H1 (cell line): ENCODE measurements at regions not wholly inside any gene's neighbourhood (a gene's known extent, or its start where the extent isn't known, plus 50 kb on each side); places are given as distances from the start of the nearest gene placed in this dataset.

Source experiments
- CTCF ChIA-PET: fragments of 300-600 bp; sonication (Branson Sonifier 250); formaldehyde crosslinking; loops from one replicate; lab custom pipeline; 2021; ENCODE audit not compliant: partially characterized antibody; lab: Charles Lee
- POLR2A ChIA-PET: fragments of 300-600 bp; sonication (Branson Sonifier 250); formaldehyde crosslinking; loops from one replicate; lab custom pipeline; 2021; ENCODE audit warnings: inconsistent platforms; ENCODE audit not compliant: partially characterized antibody; lab: Charles Lee
- DNase-seq, 2 experiments: peaks; one replicate each; pipeline versions ENCODE4 v3.0.0 to v3.0.0-alpha.2; 2010 to 2022; ENCODE audit warnings: low spot score in 2 of 2, low read depth in 1 of 2, mixed read lengths in 1 of 2
- FAIRE-seq: peaks from 2 replicates; lab custom pipeline; 2011; peaks lifted over from hg19 to GRCh38; lab: Jason Lieb, UNC
- H2AFZ ChIP-seq: 2 replicates; pipeline ENCODE4 v1.8.1; 2012; ENCODE audit warnings: low read length, inconsistent platforms
- H2AK5ac ChIP-seq: 2 replicates; pipeline ENCODE4 v1.6.1; 2013; ENCODE audit warnings: low read depth, low read length
- H2BK120ac ChIP-seq: replicated peaks from 2 replicates; pipeline ENCODE3; 2013; ENCODE audit warnings: low read depth, low read length, inconsistent platforms
- H2BK12ac ChIP-seq: 2 replicates; pipeline ENCODE4 v1.6.1; 2013; ENCODE audit warnings: low read depth, low read length
- H2BK15ac ChIP-seq: 2 replicates; pipeline ENCODE4 v1.6.1; 2013; ENCODE audit warnings: low read length
- H2BK20ac ChIP-seq: 2 replicates; pipeline ENCODE4 v1.6.1; 2013; ENCODE audit warnings: low read length
- H2BK5ac ChIP-seq: 2 replicates; pipeline ENCODE4 v1.6.1; 2013; ENCODE audit warnings: low read depth, low read length
- H3K14ac ChIP-seq: 2 replicates; pipeline ENCODE4 v1.6.1; 2013; ENCODE audit warnings: inconsistent platforms; ENCODE audit not compliant: insufficient read length
- H3K18ac ChIP-seq: 2 replicates; pipeline ENCODE4 v1.6.1; 2013; ENCODE audit warnings: low read length; ENCODE audit errors: extremely low read depth
- H3K23ac ChIP-seq: 2 replicates; pipeline ENCODE4 v1.6.1; 2013; ENCODE audit warnings: inconsistent platforms; ENCODE audit not compliant: insufficient read length
- H3K23me2 ChIP-seq: 2 replicates; pipeline ENCODE4 v1.6.1; 2013; ENCODE audit warnings: low read depth, low read length
- H3K27ac ChIP-seq: 2 replicates; pipeline ENCODE4 v1.6.1; 2011; ENCODE audit warnings: low read depth, low read length, inconsistent platforms
- H3K27me3 ChIP-seq, 4 experiments: replicated peaks in 1 of 4; 1 replicate in 1 of 4; 2 replicates in 3 of 4; pipeline versions ENCODE4 v1.6.1 to v1.8.1; 2011 to 2013; ENCODE audit warnings: low read length in 3 of 4, mild to moderate bottlenecking in 3 of 4, inconsistent platforms in 2 of 4, mixed read lengths in 2 of 4, moderate library complexity in 1 of 4; ENCODE audit not compliant: control insufficient read depth in 3 of 4, insufficient read depth in 3 of 4; ENCODE audit errors: extremely low read depth in 1 of 4
- H3K36me3 ChIP-seq, 4 experiments: 2 replicates each; pipeline versions ENCODE4 v1.6.1 to v1.8.1; 2011 to 2013; ENCODE audit warnings: mild to moderate bottlenecking in 4 of 4, low read length in 3 of 4, moderate library complexity in 2 of 4, control low read depth in 1 of 4, inconsistent platforms in 1 of 4; ENCODE audit not compliant: insufficient read depth in 4 of 4, control insufficient read depth in 2 of 4
- H3K4ac ChIP-seq: replicated peaks from 2 replicates; pipeline ENCODE3; 2013; ENCODE audit warnings: low read length, low read depth, mixed read lengths, inconsistent platforms; ENCODE audit not compliant: insufficient read length
- H3K4me1 ChIP-seq, 4 experiments: replicated peaks in 1 of 4; 1 replicate in 1 of 4; 2 replicates in 3 of 4; pipeline versions ENCODE4 v1.6.1 to v1.8.1; 2011 to 2013; ENCODE audit warnings: low read length in 3 of 4, inconsistent platforms in 2 of 4, mixed read lengths in 1 of 4; ENCODE audit not compliant: insufficient read depth in 4 of 4, control insufficient read depth in 3 of 4
- H3K4me2 ChIP-seq, 2 experiments: 2 replicates each; pipeline versions ENCODE4 v1.6.1 to v1.8.1; 2011 to 2013; ENCODE audit warnings: low read depth in 2 of 2, low read length in 2 of 2, control low read depth in 1 of 2, inconsistent platforms in 1 of 2, mild to moderate bottlenecking in 1 of 2; ENCODE audit not compliant: insufficient read depth in 1 of 2
- H3K4me3 ChIP-seq, 4 experiments: fragments of 200-600, 300-600 bp in 1 of 4; sonication (generic), shearing (Covaris generic), sonication (Bioruptor Twin) in 1 of 4; 2 replicates each; pipeline versions ENCODE4 v1.5.1 to v1.8.1; 2011 to 2016; ENCODE audit warnings: low read length in 4 of 4, low read depth in 3 of 4, control low read depth in 2 of 4, inconsistent platforms in 2 of 4, mild to moderate bottlenecking in 2 of 4, mixed read lengths in 1 of 4, moderate library complexity in 1 of 4; ENCODE audit not compliant: insufficient read depth in 2 of 4; ENCODE audit errors: extremely low read depth in 1 of 4
- H3K56ac ChIP-seq: replicated peaks from 2 replicates; pipeline ENCODE3; 2013; ENCODE audit warnings: low read depth, mild to moderate bottlenecking, mixed read lengths, low read length, inconsistent platforms; ENCODE audit not compliant: insufficient read length
- H3K79me1 ChIP-seq: 2 replicates; pipeline ENCODE4 v1.6.1; 2013; ENCODE audit warnings: low read depth, low read length, control low read depth
- H3K79me2 ChIP-seq, 2 experiments: 2 replicates each; pipeline versions ENCODE4 v1.6.1 to v1.8.1; 2012 to 2013; ENCODE audit warnings: low read length in 2 of 2, mild to moderate bottlenecking in 2 of 2, inconsistent platforms in 1 of 2; ENCODE audit not compliant: insufficient read depth in 2 of 2, control insufficient read depth in 1 of 2
- H3K9ac ChIP-seq, 4 experiments: replicated peaks in 1 of 4; 1 replicate in 1 of 4; 2 replicates in 3 of 4; pipeline versions ENCODE4 v1.6.1 to v1.8.1; 2011 to 2013; ENCODE audit warnings: low read depth in 3 of 4, low read length in 3 of 4, control low read depth in 2 of 4, mild to moderate bottlenecking in 2 of 4, moderate library complexity in 2 of 4, inconsistent platforms in 1 of 4; ENCODE audit errors: extremely low read depth in 1 of 4
- H3K9me3 ChIP-seq, 2 experiments: 2 replicates each; pipeline versions ENCODE4 v1.6.1 to v1.8.1; 2012 to 2013; ENCODE audit warnings: mild to moderate bottlenecking in 2 of 2, moderate library complexity in 2 of 2, control low read depth in 1 of 2, inconsistent platforms in 1 of 2, low read depth in 1 of 2, low read length in 1 of 2, mixed read lengths in 1 of 2; ENCODE audit not compliant: insufficient read depth in 2 of 2
- H4K20me1 ChIP-seq, 2 experiments: replicated peaks in 1 of 2; 2 replicates each; pipeline versions ENCODE3 to v1.8.1; 2011 to 2013; ENCODE audit warnings: inconsistent platforms in 2 of 2, low read length in 2 of 2, mild to moderate bottlenecking in 1 of 2; ENCODE audit not compliant: insufficient read depth in 2 of 2, control insufficient read depth in 1 of 2
- H4K5ac ChIP-seq: 2 replicates; pipeline ENCODE4 v1.6.1; 2013; ENCODE audit warnings: low read length, low read depth, mixed read lengths, inconsistent platforms; ENCODE audit not compliant: insufficient read length
- H4K8ac ChIP-seq: 2 replicates; pipeline ENCODE4 v1.8.0; 2013; ENCODE audit warnings: mild to moderate bottlenecking, moderate library complexity, low read length, inconsistent platforms; ENCODE audit not compliant: insufficient read depth; ENCODE audit errors: extremely low read depth
- H4K91ac ChIP-seq: replicated peaks from 2 replicates; pipeline ENCODE3; 2013; ENCODE audit warnings: low read length, mixed read lengths, inconsistent platforms; ENCODE audit not compliant: insufficient read length
- BACH1 ChIP-seq: IDR thresholded peaks from 2 replicates; pipeline ENCODE4 v1.6.1; 2012; ENCODE audit warnings: low read length, improper control_type of control experiment
- CBX5 ChIP-seq: fragments of 300-800, 300-1000 bp; sonication (generic); IDR thresholded peaks from 2 replicates; pipeline ENCODE4 v1.7.1; 2016; ENCODE audit warnings: antibody characterized with exemption, low read length, low read depth
- CBX8 ChIP-seq: fragments of 300-800, 300-1000 bp; sonication (generic); IDR thresholded peaks from 2 replicates; pipeline ENCODE4 v1.7.1; 2016; ENCODE audit warnings: low read depth, low read length, borderline replicate concordance
- CTBP2 ChIP-seq: IDR thresholded peaks from 2 replicates; pipeline ENCODE4 v1.7.0; 2011; ENCODE audit warnings: borderline replicate concordance, mild to moderate bottlenecking, moderate library complexity, mixed read lengths, low read length; ENCODE audit not compliant: insufficient read depth, insufficient read length
- EP300 ChIP-seq, 2 experiments: IDR thresholded peaks; 1 replicate in 1 of 2; 2 replicates in 1 of 2; pipeline ENCODE4 v1.6.1; 2011 to 2012; ENCODE audit warnings: low read depth in 2 of 2, low read length in 2 of 2, mild to moderate bottlenecking in 2 of 2, borderline replicate concordance in 1 of 2, inconsistent platforms in 1 of 2, moderate library complexity in 1 of 2
- HDAC2 ChIP-seq, 2 experiments: fragments of 300-600 bp in 1 of 2; sonication (generic) in 1 of 2; IDR thresholded peaks; 2 replicates each; pipeline ENCODE4 v1.6.1; 2011 to 2012; ENCODE audit warnings: low read depth in 2 of 2, low read length in 2 of 2, mild to moderate bottlenecking in 2 of 2, moderate library complexity in 2 of 2, borderline replicate concordance in 1 of 2, inconsistent platforms in 1 of 2
- KDM5A ChIP-seq: fragments of 200-600 bp; IDR thresholded peaks from 2 replicates; pipeline ENCODE4 v1.7.1; 2012; ENCODE audit warnings: mild to moderate bottlenecking, low read length, inconsistent platforms, mixed read lengths
- MAFK ChIP-seq: IDR thresholded peaks from 2 replicates; pipeline ENCODE4 v1.6.1; 2012; ENCODE audit warnings: low read depth, mild to moderate bottlenecking, improper control_type of control experiment, low read length
- NRF1 ChIP-seq: IDR thresholded peaks from 2 replicates; pipeline ENCODE4 v1.6.1; 2011; ENCODE audit warnings: mild to moderate bottlenecking, low read depth, low read length, improper control_type of control experiment
- RAD21 ChIP-seq, 2 experiments: IDR thresholded peaks in 1 of 2; conservative IDR thresholded peaks in 1 of 2; 2 replicates each; pipeline ENCODE4 v1.6.1; 2011; ENCODE audit warnings: low read depth in 2 of 2, low read length in 2 of 2, improper control_type of control experiment in 1 of 2, inconsistent platforms in 1 of 2, mild to moderate bottlenecking in 1 of 2, moderate library complexity in 1 of 2
- RBBP5 ChIP-seq: IDR thresholded peaks from 2 replicates; pipeline ENCODE4 v1.7.1; 2012; ENCODE audit warnings: low read depth, mild to moderate bottlenecking, inconsistent platforms, low read length, moderate library complexity, borderline replicate concordance
- SRF ChIP-seq: IDR thresholded peaks from 2 replicates; pipeline ENCODE4 v1.6.1; 2011; ENCODE audit warnings: mild to moderate bottlenecking, low read depth, low read length, moderate library complexity
- WGBS, 2 experiments: shearing (Covaris generic) in 1 of 2; methylation state at CpG; one replicate each; pipeline versions ENCODE4 v1.1.6 to v1.1.7; 2013 to 2015; ENCODE audit warnings: low lambda C conversion rate in 2 of 2, mixed read lengths in 2 of 2, inconsistent platforms in 1 of 2, low coverage in 1 of 2, missing lambda C conversion rate in 1 of 2; ENCODE audit not compliant: insufficient replicate concordance in 2 of 2, insufficient coverage in 1 of 2, insufficient read length in 1 of 2; ENCODE audit errors: extremely low coverage in 1 of 2, missing lambda C conversion rate in 1 of 2; 5-methylcytosine and 5-hydroxymethylcytosine counted together
- TF ChIP-seq, protein P1 (sequence below): IDR thresholded peaks from 2 replicates; pipeline ENCODE4 v1.6.1; 2011; ENCODE audit warnings: low read length, improper control_type of control experiment

DNA sequence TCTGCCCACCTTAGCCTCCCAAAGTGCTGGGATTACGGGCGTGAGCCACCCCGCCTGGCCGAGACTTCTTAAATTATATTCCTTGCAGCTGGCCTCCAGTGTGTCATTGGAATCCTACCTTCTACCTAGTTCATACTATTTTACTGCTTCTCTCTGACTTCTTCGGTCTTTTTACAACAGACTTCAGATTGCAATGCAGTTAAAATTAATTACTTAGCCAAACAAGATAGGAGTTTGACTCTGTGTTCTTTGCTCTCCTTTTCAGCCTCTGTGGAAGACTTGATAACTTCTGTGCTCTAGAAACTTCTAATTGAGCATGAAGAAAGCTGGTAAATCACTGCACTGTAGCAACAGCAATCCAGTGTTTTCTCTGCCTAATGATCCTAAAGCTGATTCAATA lies 199.5 kb downstream of the GASK1B start:
- Histone ChIP-seq H3K18ac (no peak overlapping the region), H3K36me3 (no peaks in the 10 kb centered on the region), H3K4me2 (no peak overlapping the region), H4K5ac (no peak overlapping the region), H3K4me1 (no peaks in the 10 kb centered on the region), H3K56ac (no peak overlapping the region), H2BK20ac (no peak overlapping the region), H3K23me2 (no peaks in the 10 kb centered on the region; the same call in 1 of the 2 replicates), H2BK12ac (no peak overlapping the region), H3K4ac (no peak overlapping the region), H2AFZ (no peak overlapping the region), H4K8ac (no peak overlapping the region), H2AK5ac (no peak overlapping the region), H3K4me3 (no peak overlapping the region), H3K79me1 (no peaks in the 10 kb centered on the region), H2BK15ac (no peak overlapping the region), H3K27me3 (no peaks in the 10 kb centered on the region), H3K9ac (no peak overlapping the region), H3K79me2 (no peaks in the 10 kb centered on the region), H3K27ac (no peak overlapping the region), H2BK120ac (no peak overlapping the region), H3K14ac (no peak overlapping the region), H3K23ac (no peak overlapping the region), H2BK5ac (no peak overlapping the region), H4K91ac (no peak overlapping the region), H4K20me1 (no peaks in the 10 kb centered on the region), H3K9me3 (peaks cover 0 to 2% of the 10 kb centered on the region in 2 experiments; a peak in 1 of 4 replicates)
- DNase-seq (no peak), FAIRE-seq (no peak)
- CTCF ChIA-PET = interaction anchor here (1.4 kb wide), 1 partner anchor 198 kb away, joined by 3 read pairs; no protein-coding TSS in a partner anchor
- POLR2A ChIA-PET = no interaction called here
- WGBS, 2 experiments = 100% methylated on average over 5 of the region's 5 CpGs; no CpG with 5 or more reads in 1 of the 2 experiments
- TF ChIP-seq CBX5 = no peak
- no peak for TF ChIP-seq HDAC2 (IDR thresholded peaks at IDR 0.05; ENCODE audit: borderline replicate concordance in 1 of 2, low read depth in 2 of 2, low read length in 2 of 2)
- TF ChIP-seq RAD21 (IDR thresholded peaks at IDR 0.05 in 1 of 2, conservative IDR thresholded peaks at IDR 0.05 in 1 of 2; ENCODE audit: low read depth in 2 of 2, low read length in 2 of 2) = no peak
- no peak for TF ChIP-seq MAFK
- TF ChIP-seq, protein P1, sequence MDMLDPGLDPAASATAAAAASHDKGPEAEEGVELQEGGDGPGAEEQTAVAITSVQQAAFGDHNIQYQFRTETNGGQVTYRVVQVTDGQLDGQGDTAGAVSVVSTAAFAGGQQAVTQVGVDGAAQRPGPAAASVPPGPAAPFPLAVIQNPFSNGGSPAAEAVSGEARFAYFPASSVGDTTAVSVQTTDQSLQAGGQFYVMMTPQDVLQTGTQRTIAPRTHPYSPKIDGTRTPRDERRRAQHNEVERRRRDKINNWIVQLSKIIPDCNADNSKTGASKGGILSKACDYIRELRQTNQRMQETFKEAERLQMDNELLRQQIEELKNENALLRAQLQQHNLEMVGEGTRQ = no peak
- no peak for TF ChIP-seq SRF
- TF ChIP-seq BACH1 = no peak
- no peak for TF ChIP-seq NRF1
- no peak for TF ChIP-seq KDM5A
- TF ChIP-seq EP300 (IDR thresholded peaks at IDR 0.05; ENCODE audit: borderline replicate concordance in 1 of 2, low read depth in 2 of 2, low read length in 2 of 2) = no peak
- TF ChIP-seq CTBP2 = no peak
- no peak for TF ChIP-seq CBX8
- TF ChIP-seq RBBP5 = no peak
